Trophoblast cell (in vitro differentiated cells and primary cell): ENCODE measurements at regions not wholly inside any gene's neighbourhood (a gene's known extent, or its start where the extent isn't known, plus 50 kb on each side); places are given as distances from the start of the nearest gene placed in this dataset.
"Not testable (repeated sequence)": the region's sequence is repeated elsewhere in the genome, so short reads cannot be mapped to it uniquely, and the experiment has no call there.

Experiments used
- DNase-seq, 2 donors: peaks; one replicate each; pipeline ENCODE4 v3.0.0-alpha.2; 2016
- H2AFZ ChIP-seq: 2 replicates; pipeline ENCODE4 v1.6.1; 2013; ENCODE audit warnings: low read length, moderate library complexity, mild to moderate bottlenecking; ENCODE audit not compliant: insufficient read depth, poor library complexity
- H2AK5ac ChIP-seq: 2 replicates; pipeline ENCODE4 v1.6.1; 2013; ENCODE audit warnings: mild to moderate bottlenecking, low read length
- H2BK120ac ChIP-seq: 2 replicates; pipeline ENCODE4 v1.6.1; 2013; ENCODE audit warnings: low read length, mild to moderate bottlenecking, moderate library complexity; ENCODE audit not compliant: insufficient read depth, poor library complexity
- H2BK12ac ChIP-seq: 2 replicates; pipeline ENCODE4 v1.6.1; 2013; ENCODE audit warnings: mild to moderate bottlenecking, low read length, moderate library complexity
- H2BK5ac ChIP-seq: 2 replicates; pipeline ENCODE4 v1.6.1; 2013; ENCODE audit warnings: low read length, low read depth, moderate library complexity, mild to moderate bottlenecking; ENCODE audit not compliant: poor library complexity
- H3K14ac ChIP-seq: 2 replicates; pipeline ENCODE4 v1.6.1; 2013; ENCODE audit warnings: mild to moderate bottlenecking, low read length
- H3K18ac ChIP-seq: 2 replicates; pipeline ENCODE4 v1.6.1; 2013; ENCODE audit warnings: mild to moderate bottlenecking, low read length
- H3K23ac ChIP-seq: 2 replicates; pipeline ENCODE4 v1.6.1; 2013; ENCODE audit warnings: low read length
- H3K27ac ChIP-seq: 2 replicates; pipeline ENCODE4 v1.5.1; 2013; ENCODE audit warnings: low read depth, mild to moderate bottlenecking, inconsistent platforms, low read length, moderate library complexity
- H3K27me3 ChIP-seq: 2 replicates; pipeline ENCODE4 v1.6.1; 2013; ENCODE audit warnings: inconsistent platforms, mild to moderate bottlenecking, low read length, moderate library complexity; ENCODE audit not compliant: insufficient read depth
- H3K36me3 ChIP-seq, 2 experiments: 1 replicate in 1 of 2; 2 replicates in 1 of 2; pipeline ENCODE4 v1.6.1; 2013; ENCODE audit warnings: low read length in 2 of 2, mild to moderate bottlenecking in 2 of 2, moderate library complexity in 1 of 2; ENCODE audit not compliant: insufficient read depth in 2 of 2, control insufficient read depth in 1 of 2
- H3K4ac ChIP-seq: 2 replicates; pipeline ENCODE4 v1.6.1; 2013; ENCODE audit warnings: low read depth, mild to moderate bottlenecking, low read length, moderate library complexity
- H3K4me1 ChIP-seq, 2 experiments: 1 replicate in 1 of 2; 2 replicates in 1 of 2; pipeline ENCODE4 v1.6.1; 2013; ENCODE audit warnings: low read length in 2 of 2, mild to moderate bottlenecking in 2 of 2, moderate library complexity in 1 of 2; ENCODE audit not compliant: insufficient read depth in 2 of 2, control insufficient read depth in 1 of 2
- H3K4me2 ChIP-seq: 2 replicates; pipeline ENCODE4 v1.6.1; 2013; ENCODE audit warnings: inconsistent platforms, mild to moderate bottlenecking, low read length, moderate library complexity
- H3K4me3 ChIP-seq: 2 replicates; pipeline ENCODE4 v1.5.1; 2013; ENCODE audit warnings: mild to moderate bottlenecking, low read depth, low read length, inconsistent platforms
- H3K79me1 ChIP-seq: one replicate; pipeline ENCODE4 v1.6.1; 2013; ENCODE audit warnings: low read length
- H3K79me2 ChIP-seq: 2 replicates; pipeline ENCODE4 v1.6.1; 2013; ENCODE audit warnings: low read length, mild to moderate bottlenecking; ENCODE audit not compliant: control insufficient read depth, insufficient read depth, poor library complexity
- H3K9ac ChIP-seq: 2 replicates; pipeline ENCODE4 v1.6.1; 2013; ENCODE audit warnings: mild to moderate bottlenecking, low read length
- H3K9me3 ChIP-seq: 2 replicates; pipeline ENCODE4 v1.6.1; 2013; ENCODE audit warnings: low read depth, mild to moderate bottlenecking, control low read depth, inconsistent platforms, low read length; ENCODE audit not compliant: insufficient read depth
- H4K12ac ChIP-seq: 2 replicates; pipeline ENCODE4 v1.6.1; 2013; ENCODE audit warnings: low read depth, mild to moderate bottlenecking, low read length, moderate library complexity
- H4K8ac ChIP-seq: 2 replicates; pipeline ENCODE4 v1.6.1; 2013; ENCODE audit warnings: low read depth, mild to moderate bottlenecking, low read length, moderate library complexity
- H4K91ac ChIP-seq: one replicate; pipeline ENCODE4 v1.6.1; 2013; ENCODE audit warnings: low read depth, mild to moderate bottlenecking, low read length, moderate library complexity
- WGBS: extraction: QIAGEN DNeasy Blood & Tissue Kit; methylation state at CpG from one replicate; pipeline ENCODE4 v1.1.7; 2013; ENCODE audit warnings: missing lambda C conversion rate; ENCODE audit not compliant: insufficient read length, insufficient coverage; ENCODE audit errors: extremely low coverage; 5-methylcytosine and 5-hydroxymethylcytosine counted together

- Histone ChIP-seq H4K8ac (no peak overlapping the region), H3K79me1 (no peaks in the 10 kb centered on the region), H3K36me3 (no peaks in the 10 kb centered on the region), H4K91ac (no peak overlapping the region), H3K27ac (no peak overlapping the region), H4K12ac (no peak overlapping the region), H2AFZ (no peak overlapping the region), H3K18ac (no peak overlapping the region), H3K4me1 (no peaks in the 10 kb centered on the region), H3K4me3 (no peak overlapping the region), H2BK120ac (no peak overlapping the region), H2BK5ac (no peak overlapping the region), H3K9me3 (no peaks in the 10 kb centered on the region), H2BK12ac (no peak overlapping the region), H3K4me2 (no peak overlapping the region), H3K79me2 (no peaks in the 10 kb centered on the region), H3K14ac (no peak overlapping the region), H3K27me3 (no peaks in the 10 kb centered on the region), H3K9ac (no peak overlapping the region), H3K4ac (no peak overlapping the region), H3K23ac (no peak overlapping the region), H2AK5ac (no peak overlapping the region)
- no CpG with 5 or more reads among the region's 5 CpGs for whole genome bisulfite sequencing
- peak in 1 of 2 donors; percentile 13 for DNase-seq
These were observed 87.0 kb upstream of the SOX21 start for GRCh38 chr13:94799299-94799698.

GRCh38 chr13:94798738-94799137, 86.4 kb upstream of the SOX21 start:
- Histone ChIP-seq H3K79me1 (no peaks in the 10 kb centered on the region), H3K27ac (no peak overlapping the region), H3K14ac (no peak overlapping the region), H4K8ac (no peak overlapping the region), H3K4me1 (no peaks in the 10 kb centered on the region), H3K4me2 (no peak overlapping the region), H3K18ac (no peak overlapping the region), H4K91ac (no peak overlapping the region), H2BK5ac (no peak overlapping the region), H3K79me2 (no peaks in the 10 kb centered on the region), H2AK5ac (no peak overlapping the region), H4K12ac (no peak overlapping the region), H2BK120ac (no peak overlapping the region), H3K9ac (no peak overlapping the region), H2AFZ (no peak overlapping the region), H3K23ac (no peak overlapping the region), H3K4me3 (no peak overlapping the region), H3K4ac (no peak overlapping the region), H3K36me3 (no peaks in the 10 kb centered on the region), H2BK12ac (no peak overlapping the region), H3K27me3 (no peaks in the 10 kb centered on the region), H3K9me3 (no peaks in the 10 kb centered on the region)
- no peak for DNase-seq
- no CpG with 5 or more reads among the region's 6 CpGs for WGBS

- no CpG with 5 or more reads among the region's 7 CpGs for WGBS
- H3K4me2 ChIP-seq, result no peak overlapping the region
- H3K79me1 ChIP-seq, result no peaks in the 10 kb centered on the region
These were observed 82.9 kb upstream of the SOX21 start for GRCh38 chr13:94795292-94795691.

GRCh38 chr13:94786246-94786645, 73.9 kb upstream of the SOX21 start:
- not testable (repeated sequence) for H2AFZ ChIP-seq, H2BK12ac ChIP-seq, H3K4me2 ChIP-seq, H4K91ac ChIP-seq, H3K79me1 ChIP-seq, H3K23ac ChIP-seq, H3K9ac ChIP-seq, H3K27ac ChIP-seq, H3K27me3 ChIP-seq, H3K36me3 ChIP-seq, H3K4ac ChIP-seq, H4K12ac ChIP-seq, H2BK120ac ChIP-seq, H3K4me1 ChIP-seq, H3K18ac ChIP-seq, DNase-seq, H2AK5ac ChIP-seq, H3K14ac ChIP-seq, H2BK5ac ChIP-seq, H3K9me3 ChIP-seq, H3K4me3 ChIP-seq, H3K79me2 ChIP-seq, H4K8ac ChIP-seq
- no CpG with 5 or more reads among the region's 2 CpGs for WGBS

More at GRCh38 chr13:94795292-94795691, 82.9 kb upstream of the SOX21 start:
- Histone ChIP-seq H4K8ac (no peak overlapping the region), H3K23ac (no peak overlapping the region), H3K27ac (no peak overlapping the region), H3K36me3 (no peaks in the 10 kb centered on the region), H3K4ac (no peak overlapping the region), H4K12ac (no peak overlapping the region), H3K4me1 (no peaks in the 10 kb centered on the region), H4K91ac (no peak overlapping the region), H3K18ac (no peak overlapping the region), H2BK5ac (no peak overlapping the region), H3K4me3 (no peak overlapping the region), H3K79me2 (no peaks in the 10 kb centered on the region), H2AFZ (no peak overlapping the region), H3K9me3 (no peaks in the 10 kb centered on the region), H3K14ac (no peak overlapping the region), H2BK12ac (no peak overlapping the region), H2AK5ac (no peak overlapping the region), H3K9ac (no peak overlapping the region), H3K27me3 (no peaks in the 10 kb centered on the region), H2BK120ac (no peak overlapping the region)
- DNase-seq, result no peak
